HCT116 (cell line): ENCODE measurements at regions not wholly inside any gene's neighbourhood (a gene's known extent, or its start where the extent isn't known, plus 50 kb on each side); places are given as distances from the start of the nearest gene placed in this dataset.

Experiments used
- CEBPB ChIP-seq: IDR thresholded peaks from 2 replicates; pipeline ENCODE4 v1.6.1; 2012; ENCODE audit warnings: low read depth
- CTCF ChIP-seq, 3 experiments: fragments of 200-600 bp in 1 of 3; sonication (generic) in 1 of 3; IDR thresholded peaks in 2 of 3; conservative IDR thresholded peaks in 1 of 3; 2 replicates each; pipeline ENCODE4 v1.5.1; 2012 to 2017; ENCODE audit warnings: low read depth in 2 of 3, low read length in 2 of 3, antibody characterized with exemption in 1 of 3, borderline replicate concordance in 1 of 3, control low read depth in 1 of 3, mild to moderate bottlenecking in 1 of 3, mixed read lengths in 1 of 3, mixed run types in 1 of 3, moderate library complexity in 1 of 3; ENCODE audit not compliant: insufficient read depth in 1 of 3
- EZH2 ChIP-seq: fragments of 200-600 bp; sonication (generic); IDR thresholded peaks from 2 replicates; pipeline ENCODE4 v1.6.1; 2017; ENCODE audit warnings: antibody characterized with exemption, mixed run types
- FOSL1 ChIP-seq: IDR thresholded peaks from 2 replicates; pipeline ENCODE4 v1.6.1; 2012; ENCODE audit warnings: low read depth
- POLR2A ChIP-seq: IDR thresholded peaks from 2 replicates; pipeline ENCODE4 v1.7.0; 2011; ENCODE audit warnings: borderline replicate concordance; ENCODE audit not compliant: insufficient read depth, insufficient read length; ENCODE audit errors: extremely low read depth
- POLR2AphosphoS5 ChIP-seq: IDR thresholded peaks from 2 replicates; pipeline ENCODE4 v1.6.1; 2011; ENCODE audit warnings: mild to moderate bottlenecking, low read depth, low read length, moderate library complexity
- REST ChIP-seq: IDR thresholded peaks from 2 replicates; pipeline ENCODE4 v1.6.1; 2012; ENCODE audit warnings: low read depth
- SIN3A ChIP-seq: IDR thresholded peaks from 2 replicates; pipeline ENCODE4 v1.6.1; 2012; ENCODE audit warnings: low read depth
- SP1 ChIP-seq: IDR thresholded peaks from 2 replicates; pipeline ENCODE4 v1.6.1; 2012; ENCODE audit warnings: low read depth
- TCF7L2 ChIP-seq: IDR thresholded peaks from 2 replicates; pipeline ENCODE4 v1.7.0; 2011; ENCODE audit warnings: borderline replicate concordance, inconsistent platforms; ENCODE audit not compliant: insufficient read depth, insufficient read length; ENCODE audit errors: extremely low read depth
- ZNF274 ChIP-seq: fragments of 200-500 bp; sonication (Bioruptor generic); IDR thresholded peaks from 2 replicates; pipeline ENCODE4 v1.6.1; 2014; ENCODE audit warnings: mild to moderate bottlenecking, low read depth, low read length, inconsistent platforms

GRCh38 chr1:83027511-83027910 is 971.4 kb downstream of the TTLL7 start:
- no peak for TF ChIP-seq ZNF274
- no peak for TF ChIP-seq CTCF (IDR thresholded peaks at IDR 0.05 in 2 of 3, conservative IDR thresholded peaks at IDR 0.05 in 1 of 3; ENCODE audit: borderline replicate concordance in 1 of 3, insufficient read depth in 1 of 3, low read depth in 2 of 3, low read length in 2 of 3)
- no peak for TF ChIP-seq SIN3A
- TF ChIP-seq REST = no peak
- no peak for TF ChIP-seq SP1
- TF ChIP-seq CEBPB = no peak
- TF ChIP-seq FOSL1 = no peak
- no peak for TF ChIP-seq EZH2
- TF ChIP-seq POLR2AphosphoS5 = no peak
- no peak for TF ChIP-seq TCF7L2
- no peak for TF ChIP-seq POLR2A
